Muscle of leg (tissue), 3 donors: ENCODE measurements at regions not wholly inside any gene's neighbourhood (a gene's known extent, or its start where the extent isn't known, plus 50 kb on each side); places are given as distances from the start of the nearest gene placed in this dataset.

Source experiments
- DNase-seq: peaks from one replicate; pipeline ENCODE4 v3.0.0; 2013
- H3K27ac ChIP-seq: one replicate; pipeline ENCODE4 v1.5.1; 2013; ENCODE audit warnings: mild to moderate bottlenecking, low read length, control low read depth
- H3K27me3 ChIP-seq: one replicate; pipeline ENCODE4 v1.6.1; 2013; ENCODE audit warnings: low read length; ENCODE audit not compliant: control insufficient read depth, insufficient read depth
- H3K36me3 ChIP-seq: one replicate; pipeline ENCODE4 v1.6.1; 2013; ENCODE audit warnings: low read length; ENCODE audit not compliant: control insufficient read depth, insufficient read depth
- H3K4me1 ChIP-seq: one replicate; pipeline ENCODE4 v1.6.1; 2013; ENCODE audit warnings: low read length; ENCODE audit not compliant: control insufficient read depth, insufficient read depth
- H3K4me3 ChIP-seq: one replicate; pipeline ENCODE4 v1.5.1; 2013; ENCODE audit warnings: low read length, control low read depth
- H3K9me3 ChIP-seq: replicated peaks from 2 replicates; pipeline ENCODE4 v1.6.1; 2013; ENCODE audit warnings: low read depth, low read length; ENCODE audit not compliant: control insufficient read depth
- WGBS: methylation state at CpG from one replicate; pipeline ENCODE4 v1.1.5; 2013; ENCODE audit warnings: missing lambda C conversion rate; ENCODE audit not compliant: insufficient coverage; 5-methylcytosine and 5-hydroxymethylcytosine counted together

DNA sequence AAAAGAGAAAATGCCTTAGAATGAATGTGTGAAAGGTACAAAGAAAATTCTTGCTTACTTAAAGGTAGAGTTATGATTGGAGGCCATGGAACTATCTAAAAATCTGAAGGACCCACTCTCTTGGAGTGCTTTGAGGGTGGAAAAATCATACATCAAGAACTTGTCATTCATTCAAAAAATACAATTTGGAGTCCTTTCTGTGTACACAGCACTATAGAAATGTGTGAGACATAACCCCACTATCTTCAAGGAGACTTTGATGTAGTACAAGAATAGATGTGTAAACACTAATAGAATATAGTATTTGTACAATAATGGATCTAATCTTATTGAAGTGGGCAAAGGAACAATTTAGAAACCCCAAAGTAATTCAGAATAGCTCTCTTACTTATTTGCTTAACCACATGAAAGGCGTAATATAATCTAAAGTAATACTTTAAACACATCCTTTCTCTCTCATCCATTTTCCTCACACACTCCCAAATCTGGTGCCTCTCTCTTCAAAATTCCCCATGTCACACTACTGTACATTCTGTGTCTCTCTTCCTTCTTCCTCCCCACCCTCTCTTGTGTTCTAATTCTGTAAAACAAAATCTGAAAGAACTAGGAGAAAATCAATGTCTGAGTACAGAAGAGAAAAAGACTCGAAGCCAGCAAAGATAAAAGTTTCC is 166.7 kb downstream of the DNAJB9 start:
- WGBS, result 94% methylated on average over 2 of the region's 2 CpGs
- H3K27me3 ChIP-seq, result no peaks in the 10 kb centered on the region
- H3K4me3 ChIP-seq, result no peak overlapping the region
- H3K9me3 ChIP-seq, result no peaks in the 10 kb centered on the region
- H3K36me3 ChIP-seq, result no peaks in the 10 kb centered on the region
- H3K4me1 ChIP-seq, result no peaks in the 10 kb centered on the region
- no peak for DNase-seq
- no peak overlapping the region for H3K27ac ChIP-seq

DNA sequence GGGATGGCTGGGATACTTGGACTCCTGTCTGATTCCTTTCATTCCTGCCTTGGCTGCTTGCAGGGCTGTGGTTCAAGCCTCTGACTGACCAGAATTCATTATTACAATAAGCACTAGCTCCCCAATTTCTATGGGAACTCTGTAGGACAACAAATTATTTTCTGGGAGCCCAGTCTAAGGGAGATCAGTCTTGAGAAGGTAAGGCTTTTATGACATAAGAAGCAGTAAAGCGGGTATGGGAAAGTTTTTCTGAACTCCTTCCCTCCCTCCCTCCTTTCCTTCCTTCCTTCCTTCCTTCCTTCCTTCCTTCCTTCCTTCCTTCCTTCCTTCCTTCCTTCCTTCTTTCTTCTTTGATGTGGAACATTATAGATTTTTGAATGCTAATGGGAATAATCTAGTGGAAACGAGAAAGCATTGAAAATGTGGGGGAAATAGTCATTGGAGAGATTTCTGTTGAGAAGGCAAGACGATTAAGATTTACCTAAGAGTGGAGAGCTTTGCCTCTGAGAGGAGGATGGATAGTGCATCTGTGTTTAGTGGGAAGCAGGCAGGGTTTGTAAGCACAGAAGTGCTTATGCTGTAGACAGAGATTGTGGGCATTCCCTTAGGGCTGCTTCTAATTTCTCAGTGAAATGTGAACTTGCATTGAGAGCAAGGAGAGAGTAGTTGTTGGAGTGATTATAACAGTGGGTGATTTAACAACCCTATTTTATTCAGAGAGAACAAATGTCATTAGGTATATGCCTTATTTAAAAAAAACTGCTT is 201.5 kb downstream of the DNAJB9 start:
- H3K9me3 ChIP-seq, result no peaks in the 10 kb centered on the region
- DNase-seq, result no peak
- WGBS, result 51% methylated on average over 2 of the region's 3 CpGs
- no peaks in the 10 kb centered on the region for H3K36me3 ChIP-seq
- H3K4me3 ChIP-seq, result no peak overlapping the region
- no peaks in the 10 kb centered on the region for H3K4me1 ChIP-seq
- H3K27ac ChIP-seq, result no peak overlapping the region
- no peaks in the 10 kb centered on the region for H3K27me3 ChIP-seq

DNA sequence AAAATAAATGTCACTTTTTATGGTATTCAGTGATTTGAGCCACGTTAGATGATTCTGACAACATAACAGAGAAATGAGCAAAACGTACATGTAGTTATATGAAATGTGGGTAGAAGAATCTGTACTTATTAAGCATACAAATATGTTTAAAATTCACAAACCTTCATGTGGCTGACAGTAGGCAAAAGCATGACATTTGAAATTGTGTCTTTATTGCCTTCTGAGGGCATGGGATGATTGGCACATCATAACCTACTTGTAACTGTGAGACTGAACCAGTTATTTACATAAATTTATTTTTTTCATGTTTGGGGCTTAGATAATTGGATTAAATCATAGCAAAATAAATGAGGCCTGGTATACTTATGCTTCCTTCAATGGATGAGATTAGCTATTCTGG is 202.2 kb downstream of the DNAJB9 start:
- no peaks in the 10 kb centered on the region for H3K27me3 ChIP-seq
- no CpG with 5 or more reads among the region's 2 CpGs for WGBS
- H3K9me3 ChIP-seq, result no peaks in the 10 kb centered on the region
- DNase-seq, result no peak
- H3K36me3 ChIP-seq, result no peaks in the 10 kb centered on the region
- H3K4me3 ChIP-seq, result no peak overlapping the region
- H3K27ac ChIP-seq, result no peak overlapping the region
- no peaks in the 10 kb centered on the region for H3K4me1 ChIP-seq

DNA sequence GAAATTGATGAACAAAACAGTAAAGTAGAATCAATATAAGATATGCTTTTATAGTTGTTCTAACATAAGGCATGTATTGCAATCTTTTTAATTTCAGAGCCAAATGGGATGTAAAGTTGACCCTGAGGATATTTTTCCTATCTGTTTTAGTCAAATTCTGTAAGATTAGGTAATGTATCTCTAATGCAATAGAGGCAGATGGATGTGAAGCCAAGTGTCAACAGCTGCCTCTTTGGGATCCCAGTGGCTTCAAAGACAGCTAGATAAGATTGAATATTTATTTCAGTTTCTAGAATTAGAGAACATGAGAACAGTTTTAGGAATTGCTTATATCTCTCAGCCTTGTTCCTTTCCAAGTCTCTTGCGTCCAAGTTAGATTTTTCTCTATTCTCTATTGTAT is 208.3 kb downstream of the DNAJB9 start:
- H3K27ac ChIP-seq, result no peak overlapping the region
- no peak overlapping the region for H3K4me3 ChIP-seq
- H3K9me3 ChIP-seq, result no peaks in the 10 kb centered on the region
- no CpG with 5 or more reads among the region's 1 CpG for WGBS
- H3K27me3 ChIP-seq, result no peaks in the 10 kb centered on the region
- DNase-seq, result peak; percentile 1
- H3K36me3 ChIP-seq, result no peaks in the 10 kb centered on the region
- no peaks in the 10 kb centered on the region for H3K4me1 ChIP-seq

DNA sequence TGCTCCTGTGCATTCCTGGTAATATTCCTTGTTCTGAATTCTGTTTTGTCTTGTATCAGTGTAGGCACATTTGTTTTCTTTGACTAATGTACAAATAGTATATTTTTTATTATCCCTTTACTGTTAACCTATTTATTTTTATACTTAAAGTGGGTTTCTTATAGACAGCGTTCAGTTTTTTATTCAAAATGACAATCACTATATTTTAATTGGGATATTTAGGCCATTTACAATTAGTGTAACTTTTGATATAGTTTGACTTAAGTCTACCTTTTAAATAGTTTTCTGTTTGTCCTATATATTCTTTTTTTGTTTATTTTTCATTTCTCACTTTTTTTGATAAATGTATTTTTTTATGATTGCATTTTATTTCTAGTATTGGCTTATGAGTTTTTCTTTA is 219.8 kb downstream of the DNAJB9 start:
- no peak for DNase-seq
- WGBS, result no CpG with 5 or more reads among the region's 1 CpG
- no peaks in the 10 kb centered on the region for H3K4me1 ChIP-seq
- H3K27me3 ChIP-seq, result no peaks in the 10 kb centered on the region
- peaks cover 3% of the 10 kb centered on the region for H3K9me3 ChIP-seq
- no peak overlapping the region for H3K4me3 ChIP-seq
- no peaks in the 10 kb centered on the region for H3K36me3 ChIP-seq
- H3K27ac ChIP-seq, result no peak overlapping the region

DNA sequence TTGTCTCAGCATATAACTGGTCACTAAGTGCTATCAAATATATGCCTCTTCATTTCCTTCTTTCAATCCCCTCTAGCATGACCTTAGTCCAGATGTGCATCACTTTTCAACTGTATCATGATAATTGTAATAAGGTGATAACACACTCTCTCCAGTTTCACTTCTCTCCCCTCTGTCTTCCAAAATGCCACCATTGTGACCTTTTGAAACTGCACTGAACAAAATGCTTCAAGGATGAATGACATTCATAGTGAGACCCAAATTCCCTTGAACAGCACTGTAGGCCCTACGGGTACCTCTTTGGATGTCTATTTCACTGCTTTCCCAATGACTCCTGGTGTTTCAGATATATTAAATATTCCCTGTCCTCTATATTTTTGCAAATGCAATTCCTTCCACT is 224.8 kb downstream of the DNAJB9 start:
- Histone ChIP-seq H3K36me3 (no peaks in the 10 kb centered on the region), H3K27me3 (no peaks in the 10 kb centered on the region), H3K9me3 (no peaks in the 10 kb centered on the region), H3K27ac (no peak overlapping the region), H3K4me1 (no peaks in the 10 kb centered on the region), H3K4me3 (no peak overlapping the region)
- DNase-seq, result no peak
- 56% methylated on average over 1 of the region's 1 CpG for WGBS

DNA sequence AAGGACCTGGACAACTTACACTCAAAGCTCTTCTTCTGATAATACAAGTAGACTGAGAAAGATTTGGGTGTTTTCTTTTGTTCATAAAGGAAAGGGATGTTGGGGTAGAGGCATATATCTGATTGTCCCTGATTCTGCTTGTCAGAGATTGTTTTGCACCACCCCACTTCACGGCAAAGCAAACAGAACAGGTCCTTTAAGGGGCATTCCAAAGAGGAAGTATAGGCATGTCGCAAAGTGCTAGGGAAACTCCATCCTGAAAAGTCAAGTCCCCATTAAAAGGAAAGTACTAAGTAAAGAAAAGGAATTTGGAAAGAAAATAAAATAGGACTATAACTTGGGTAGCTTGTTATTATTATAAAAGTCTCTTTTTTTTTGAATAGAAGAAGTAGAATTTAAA is 233.0 kb downstream of the DNAJB9 start:
- DNase-seq, result no peak
- WGBS, result no CpG with 5 or more reads among the region's 2 CpGs
- no peak overlapping the region for H3K4me3 ChIP-seq
- no peaks in the 10 kb centered on the region for H3K27me3 ChIP-seq
- H3K9me3 ChIP-seq, result no peaks in the 10 kb centered on the region
- no peaks in the 10 kb centered on the region for H3K4me1 ChIP-seq
- no peak overlapping the region for H3K27ac ChIP-seq
- no peaks in the 10 kb centered on the region for H3K36me3 ChIP-seq

DNA sequence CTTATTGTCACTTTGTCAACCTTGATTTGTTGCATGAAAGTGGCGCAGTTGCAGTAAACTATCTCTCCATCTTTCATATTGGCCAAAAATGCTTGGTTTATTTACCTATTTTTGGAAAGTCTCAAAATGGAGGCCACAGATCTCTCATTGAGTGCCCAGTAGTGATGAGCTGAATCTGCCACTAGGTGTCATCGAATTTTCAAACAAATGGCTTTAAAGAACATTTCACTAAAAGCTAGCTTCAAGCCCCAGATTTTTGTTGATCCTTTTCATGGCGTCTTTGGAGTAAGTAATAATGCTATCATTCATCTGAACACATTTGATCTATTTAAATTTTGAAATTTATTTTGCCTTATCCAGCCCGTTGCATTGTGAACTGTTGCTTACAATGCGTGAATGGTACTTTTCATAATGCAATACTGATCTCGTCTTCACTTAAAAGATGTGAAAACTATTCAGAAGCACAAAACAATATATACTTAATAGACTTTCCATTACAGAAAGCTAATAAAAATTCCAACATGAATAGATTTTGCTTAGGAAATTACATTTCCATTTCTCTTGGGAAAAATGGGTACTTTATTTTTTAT is 236.2 kb downstream of the DNAJB9 start:
- Histone ChIP-seq H3K9me3 (no peaks in the 10 kb centered on the region), H3K27me3 (no peaks in the 10 kb centered on the region), H3K36me3 (no peaks in the 10 kb centered on the region), H3K4me3 (no peak overlapping the region), H3K4me1 (no peaks in the 10 kb centered on the region), H3K27ac (no peak overlapping the region)
- DNase-seq, result peak; percentile 44
- no CpG with 5 or more reads among the region's 6 CpGs for WGBS

DNA sequence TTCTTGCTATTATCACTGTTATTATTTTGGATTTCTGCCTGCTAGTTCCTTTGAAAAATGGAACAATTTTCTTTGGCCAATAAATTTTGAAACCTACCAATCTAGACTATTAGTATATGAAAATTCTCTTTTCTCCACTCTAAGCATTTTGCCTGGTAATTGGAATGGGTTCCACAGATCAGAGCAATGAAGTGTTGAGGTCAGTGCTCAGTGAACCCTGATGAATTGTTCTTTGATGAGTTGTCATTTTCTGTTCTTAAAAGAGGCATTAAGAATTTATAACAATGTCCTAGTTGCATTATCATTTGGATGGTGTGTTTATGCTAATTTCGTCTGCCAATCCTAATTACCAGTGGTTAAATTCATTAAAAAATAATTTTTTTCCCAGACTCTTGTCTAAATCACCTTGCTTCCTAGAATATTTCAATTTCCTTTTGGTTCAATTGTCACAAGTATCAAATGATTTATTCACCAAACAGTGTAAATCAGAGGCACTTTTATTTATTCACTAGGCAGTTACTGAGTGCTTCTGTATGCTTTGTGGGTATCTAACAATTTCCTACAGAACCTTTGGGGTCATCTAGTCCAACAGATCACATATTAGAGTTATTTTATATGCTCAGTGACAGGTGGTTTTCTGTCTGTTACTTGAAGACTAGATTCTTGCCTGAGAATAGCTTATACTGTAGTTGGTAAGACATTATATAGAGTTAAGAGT is 239.0 kb downstream of the DNAJB9 start:
- H3K4me3 ChIP-seq, result no peak overlapping the region
- no peaks in the 10 kb centered on the region for H3K27me3 ChIP-seq
- H3K4me1 ChIP-seq, result peaks cover 7% of the 10 kb centered on the region
- no peak overlapping the region for H3K27ac ChIP-seq
- no peaks in the 10 kb centered on the region for H3K36me3 ChIP-seq
- no peaks in the 10 kb centered on the region for H3K9me3 ChIP-seq
- no CpG with 5 or more reads among the region's 1 CpG for WGBS
- no peak for DNase-seq

DNA sequence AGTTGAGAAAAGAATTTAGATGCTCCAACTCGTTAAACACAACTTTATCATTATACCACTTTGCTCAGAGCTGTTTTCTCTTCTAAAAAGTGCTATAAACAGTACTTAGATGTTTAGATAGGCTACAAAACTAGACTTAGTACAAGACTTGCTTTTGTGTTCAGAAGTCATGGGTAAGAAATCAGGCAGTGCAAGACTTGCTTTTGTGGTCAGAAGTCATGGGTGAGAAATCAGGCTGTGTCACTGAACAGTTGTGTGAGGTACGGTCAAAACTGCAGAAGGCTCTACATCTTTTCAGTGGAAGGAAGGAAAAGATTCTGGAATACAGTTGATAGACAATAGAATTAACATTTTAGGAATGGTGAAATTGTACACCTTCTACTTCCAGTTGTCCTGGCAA is 239.7 kb downstream of the DNAJB9 start:
- H3K36me3 ChIP-seq, result no peaks in the 10 kb centered on the region
- H3K27ac ChIP-seq, result no peak overlapping the region
- H3K4me3 ChIP-seq, result no peak overlapping the region
- peaks cover 7% of the 10 kb centered on the region for H3K4me1 ChIP-seq
- no peak for DNase-seq
- no CpG with 5 or more reads among the region's 2 CpGs for WGBS
- no peaks in the 10 kb centered on the region for H3K9me3 ChIP-seq
- no peaks in the 10 kb centered on the region for H3K27me3 ChIP-seq
